BLaER1 treated with 17β-estradiol and CSF1 and Interleukin-3, amounts not matched to agents 10 nM and 100 nM (cell line): ENCODE measurements at regions not wholly inside any gene's neighbourhood (a gene's known extent, or its start where the extent isn't known, plus 50 kb on each side); places are given as distances from the start of the nearest gene placed in this dataset.
"Not testable (repeated sequence)": the region's sequence is repeated elsewhere in the genome, so short reads cannot be mapped to it uniquely, and the experiment has no call there.

ENCODE experiments used
- H3K27ac ChIP-seq, 11 experiments: shearing (Covaris generic); formaldehyde crosslinking; 2 replicates each; pipeline ENCODE4 v1.8.1; 2022
- H3K27me3 ChIP-seq, 11 experiments: shearing (Covaris generic); formaldehyde crosslinking; 2 replicates each; pipeline ENCODE4 v1.8.1; 2022
- H3K36me3 ChIP-seq, 11 experiments: shearing (Covaris generic); formaldehyde crosslinking; 2 replicates each; pipeline ENCODE4 v1.8.1; 2022
- H3K4me1 ChIP-seq, 10 experiments: shearing (Covaris generic); formaldehyde crosslinking; 2 replicates each; pipeline ENCODE4 v1.8.1; 2022
- H3K4me2 ChIP-seq, 11 experiments: shearing (Covaris generic); formaldehyde crosslinking; 2 replicates each; pipeline ENCODE4 v1.8.1; 2022
- H3K4me3 ChIP-seq, 10 experiments: shearing (Covaris generic); formaldehyde crosslinking; 2 replicates each; pipeline ENCODE4 v1.8.1; 2022
- H3K9ac ChIP-seq, 11 experiments: shearing (Covaris generic); formaldehyde crosslinking; 2 replicates each; pipeline ENCODE4 v1.8.1; 2022
- H3K9me3 ChIP-seq, 11 experiments: shearing (Covaris generic); formaldehyde crosslinking; replicated peaks in 1 of 11; 2 replicates each; pipeline ENCODE4 v1.8.1; 2022
- H4K20me1 ChIP-seq, 11 experiments: shearing (Covaris generic); formaldehyde crosslinking; 2 replicates each; pipeline ENCODE4 v1.8.1; 2022
- Cebpa-rat ChIP-seq, 11 experiments: shearing (Covaris generic); IDR thresholded peaks; 2 replicates each; pipeline ENCODE4 v1.8.1; 2022

DNA sequence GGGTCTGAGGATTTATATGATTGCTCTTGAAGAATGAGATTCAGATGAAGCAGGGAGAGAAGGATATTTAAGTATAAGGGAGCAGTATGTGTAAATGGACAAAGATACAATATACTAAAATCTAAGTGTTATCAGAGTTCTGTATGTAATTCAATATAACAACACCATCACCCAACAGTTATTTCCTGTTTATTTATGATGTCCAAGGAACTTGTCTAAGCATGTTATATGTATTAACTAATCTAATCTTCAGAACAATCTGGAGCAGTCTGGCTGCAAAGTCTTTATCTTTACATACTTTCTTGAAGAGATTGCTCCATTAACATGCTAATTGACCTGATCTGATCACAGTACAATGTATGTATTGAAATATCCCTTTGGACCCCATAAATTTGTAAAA, 203.8 kb upstream of the WDFY3 start:
- Histone ChIP-seq H3K4me2 (no peak overlapping the region), H3K27me3 (no peaks in the 10 kb centered on the region), H3K36me3 (no peaks in the 10 kb centered on the region), H4K20me1 (no peaks in the 10 kb centered on the region), H3K4me3 (no peak overlapping the region), H3K9me3 (peaks cover 0 to 9% (median 0%) of the 10 kb centered on the region in 11 experiments; a peak in 2 of 22 replicates), H3K9ac (no peak overlapping the region), H3K4me1 (no peaks in the 10 kb centered on the region), H3K27ac (no peak overlapping the region)
- no peak for TF ChIP-seq Cebpa-rat (IDR thresholded peaks at IDR 0.05)

DNA sequence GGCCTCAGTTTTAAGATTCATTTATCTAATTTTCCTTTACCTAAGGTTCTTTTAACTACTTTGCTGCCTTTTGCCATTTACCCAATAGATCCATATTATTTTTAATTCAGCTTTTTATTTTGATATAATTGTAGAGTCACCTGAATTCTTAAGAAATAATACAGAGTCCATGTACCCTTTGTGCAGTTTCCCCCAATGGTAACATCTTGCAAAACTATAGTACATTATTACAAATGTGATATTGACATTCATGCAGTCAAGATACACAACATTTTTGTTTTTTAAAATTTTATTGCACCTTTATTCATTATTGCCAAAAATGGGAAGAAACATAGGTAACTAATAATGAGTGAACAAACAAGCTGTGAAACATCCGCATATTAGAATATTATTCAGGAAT, 208.7 kb upstream of the WDFY3 start:
- no peak for TF ChIP-seq Cebpa-rat (IDR thresholded peaks at IDR 0.05)
- Histone ChIP-seq H3K27ac (no peak overlapping the region), H3K36me3 (no peaks in the 10 kb centered on the region), H3K4me1 (0 out of 20 replicates have a peak, but pooled peaks cover 0 to under 1% (median 0%) of the 10 kb centered on the region in 10 experiments), H3K9me3 (no peaks in the 10 kb centered on the region; a peak in 1 of 22 replicates), H3K9ac (no peak overlapping the region), H3K4me3 (no peak overlapping the region), H3K27me3 (no peaks in the 10 kb centered on the region), H4K20me1 (no peaks in the 10 kb centered on the region), H3K4me2 (no peak overlapping the region)

DNA sequence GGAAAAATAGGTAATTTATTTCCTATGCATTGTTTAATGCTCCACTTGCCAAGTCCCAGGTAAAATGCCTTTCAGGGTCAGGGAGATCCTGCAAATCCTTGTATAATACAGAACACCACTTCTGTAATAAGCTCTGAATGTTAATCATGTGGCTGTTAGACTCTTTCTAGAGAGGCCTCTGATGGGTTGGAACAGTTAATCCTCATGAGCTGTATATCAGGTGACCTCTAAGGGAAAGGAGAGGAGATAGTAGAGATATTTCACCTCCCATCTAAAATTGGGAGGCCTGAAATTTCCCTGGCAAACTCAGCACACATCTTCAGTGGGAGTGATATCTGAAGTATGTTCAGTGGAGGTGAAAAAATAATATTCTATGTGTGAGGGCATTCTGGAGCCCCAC, 210.6 kb upstream of the WDFY3 start:
- Histone ChIP-seq H3K9ac (no peak overlapping the region), H3K4me1 (peaks cover 0 to 5% (median 0%) of the 10 kb centered on the region in 10 experiments; a peak in 1 of 20 replicates), H3K36me3 (no peaks in the 10 kb centered on the region), H4K20me1 (no peaks in the 10 kb centered on the region), H3K4me2 (no peak overlapping the region), H3K4me3 (no peak overlapping the region), H3K27me3 (no peaks in the 10 kb centered on the region), H3K9me3 (no peaks in the 10 kb centered on the region; a peak in 1 of 22 replicates), H3K27ac (no peak overlapping the region)
- TF ChIP-seq Cebpa-rat (IDR thresholded peaks at IDR 0.05), result no peak

DNA sequence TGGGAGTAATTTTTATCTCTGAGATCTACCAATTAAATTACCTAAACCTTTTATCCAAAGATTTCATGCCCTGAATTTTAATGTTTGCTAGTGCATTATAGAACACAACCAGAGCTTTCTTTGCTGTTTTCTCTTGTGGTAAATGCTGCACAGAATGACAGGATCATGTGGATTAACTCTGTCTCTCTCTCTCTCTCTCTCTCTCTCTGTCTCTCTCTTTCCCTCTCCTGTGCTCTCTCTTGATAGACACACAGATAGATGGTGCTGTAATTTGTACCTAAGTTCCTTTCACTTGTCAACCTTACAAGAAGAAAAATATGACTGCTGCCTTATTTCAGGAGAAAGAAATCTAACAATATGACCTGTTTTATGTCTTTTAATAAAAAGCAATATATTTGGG, 211.2 kb upstream of the WDFY3 start:
- Histone ChIP-seq H3K9ac (no peak overlapping the region), H3K4me1 (peaks cover 0 to 5% (median 0%) of the 10 kb centered on the region in 10 experiments; a peak in 1 of 20 replicates), H3K27ac (no peak overlapping the region), H4K20me1 (no peaks in the 10 kb centered on the region), H3K4me2 (no peak overlapping the region), H3K4me3 (no peak overlapping the region), H3K9me3 (no peaks in the 10 kb centered on the region; a peak in 1 of 22 replicates), H3K36me3 (no peaks in the 10 kb centered on the region), H3K27me3 (no peaks in the 10 kb centered on the region)
- no peak for TF ChIP-seq Cebpa-rat (IDR thresholded peaks at IDR 0.05)

DNA sequence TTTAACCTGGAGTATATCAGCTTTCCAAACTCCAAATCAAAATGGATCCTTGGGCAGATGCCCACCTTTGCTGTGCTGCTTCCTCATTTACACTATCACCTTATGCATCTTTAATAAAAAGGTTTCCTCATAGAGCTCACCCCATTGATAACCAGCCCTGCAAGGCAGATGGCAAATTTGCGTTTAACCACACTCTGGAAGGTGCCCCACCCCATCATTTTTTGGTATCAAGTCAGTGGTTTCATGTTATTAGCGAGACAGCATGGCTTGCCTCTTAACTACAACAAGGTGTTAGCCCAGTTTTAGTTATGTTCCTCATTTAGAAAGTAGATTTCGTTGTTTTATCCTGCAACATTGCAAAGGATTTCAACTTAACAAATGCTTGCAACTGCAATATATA, 214.0 kb upstream of the WDFY3 start:
- Histone ChIP-seq H4K20me1 (no peaks in the 10 kb centered on the region), H3K4me2 (peak overlapping the region in 1 of 11 experiments; percentile 18; a peak in 1 of 22 replicates), H3K36me3 (no peaks in the 10 kb centered on the region), H3K4me3 (no peak overlapping the region), H3K27me3 (no peaks in the 10 kb centered on the region), H3K4me1 (peaks cover 0 to 5% (median 0%) of the 10 kb centered on the region in 10 experiments; a peak in 1 of 20 replicates), H3K27ac (peak overlapping the region in 2 of 11 experiments; percentile 18 to 48; a peak in 3 of 22 replicates), H3K9ac (no peak overlapping the region), H3K9me3 (no peaks in the 10 kb centered on the region; a peak in 1 of 22 replicates)
- no peak for TF ChIP-seq Cebpa-rat (IDR thresholded peaks at IDR 0.05)

DNA sequence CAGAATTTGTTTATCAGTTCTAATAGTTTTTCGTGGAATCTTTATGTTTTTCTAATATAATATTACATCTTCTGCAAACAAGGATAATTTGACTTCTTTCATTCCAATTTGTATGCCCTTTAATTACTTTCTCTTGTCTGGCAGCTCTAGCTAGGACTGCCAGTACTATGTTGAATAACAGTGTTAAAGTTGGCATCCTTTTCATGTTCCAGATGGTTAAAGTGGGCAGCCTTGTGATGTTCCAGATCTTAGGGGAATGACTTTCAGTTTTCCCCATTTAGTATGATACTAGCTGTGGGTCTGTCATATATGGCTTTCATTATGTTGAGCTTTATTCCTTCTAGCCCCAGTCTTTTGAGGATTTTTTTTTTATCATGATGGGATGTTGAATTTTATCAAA, 220.6 kb upstream of the WDFY3 start:
- Histone ChIP-seq H3K27me3 (no peaks in the 10 kb centered on the region), H3K4me3 (no peak overlapping the region), H4K20me1 (no peaks in the 10 kb centered on the region), H3K4me1 (no peaks in the 10 kb centered on the region), H3K27ac (no peak overlapping the region), H3K4me2 (no peak overlapping the region), H3K36me3 (no peaks in the 10 kb centered on the region), H3K9ac (no peak overlapping the region), H3K9me3 (no peaks in the 10 kb centered on the region)
- no peak for TF ChIP-seq Cebpa-rat (IDR thresholded peaks at IDR 0.05)

DNA sequence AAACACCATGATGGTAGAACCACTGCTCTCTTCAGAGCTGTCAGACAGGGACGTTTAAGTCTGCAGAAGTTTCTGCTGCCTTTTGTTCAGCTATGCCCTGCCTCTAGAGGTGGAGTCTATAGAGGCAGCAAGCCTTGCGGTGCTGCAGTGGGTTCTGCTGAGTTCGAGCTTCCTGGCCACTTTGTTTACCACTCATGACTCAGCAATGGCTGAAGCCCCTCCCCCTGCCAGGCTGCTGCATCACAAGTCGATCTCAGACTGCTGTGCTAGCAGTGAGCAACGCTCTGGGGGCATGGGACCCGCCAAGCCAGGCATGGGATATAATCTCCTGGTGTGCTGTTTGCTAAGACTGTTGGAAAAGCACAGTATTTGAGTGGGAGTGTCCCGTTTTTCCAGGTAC, 229.5 kb upstream of the WDFY3 start:
- H3K4me2 ChIP-seq, H3K4me1 ChIP-seq, H3K36me3 ChIP-seq, H4K20me1 ChIP-seq, H3K27me3 ChIP-seq, H3K4me3 ChIP-seq, H3K9ac ChIP-seq, H3K27ac ChIP-seq: not testable (repeated sequence)
- H3K9me3 ChIP-seq, result peaks cover 11 to 24% (median 14%) of the 10 kb centered on the region in 11 experiments; a peak in 21 of 22 replicates

DNA sequence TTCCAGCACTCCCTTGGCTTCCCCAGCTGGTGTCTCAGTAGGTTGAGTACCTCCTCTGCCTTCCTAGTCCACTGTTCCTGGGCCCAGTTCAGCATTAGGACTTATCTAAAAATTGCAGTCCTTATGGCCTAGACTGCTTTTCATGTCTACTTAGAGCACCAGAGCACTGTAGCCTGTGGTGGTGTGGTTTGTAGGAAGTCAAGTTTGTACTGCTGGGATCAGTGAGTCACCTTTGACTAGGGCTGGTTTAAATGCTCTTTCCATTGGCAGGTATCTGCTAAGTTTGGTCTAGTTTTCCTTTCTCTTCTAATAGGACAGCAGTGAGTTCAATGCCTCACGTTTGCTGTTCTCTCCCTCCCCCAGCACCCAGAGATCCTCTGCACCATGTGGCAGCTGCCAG, 233.6 kb upstream of the WDFY3 start:
- H4K20me1 ChIP-seq, result no peaks in the 10 kb centered on the region

DNA sequence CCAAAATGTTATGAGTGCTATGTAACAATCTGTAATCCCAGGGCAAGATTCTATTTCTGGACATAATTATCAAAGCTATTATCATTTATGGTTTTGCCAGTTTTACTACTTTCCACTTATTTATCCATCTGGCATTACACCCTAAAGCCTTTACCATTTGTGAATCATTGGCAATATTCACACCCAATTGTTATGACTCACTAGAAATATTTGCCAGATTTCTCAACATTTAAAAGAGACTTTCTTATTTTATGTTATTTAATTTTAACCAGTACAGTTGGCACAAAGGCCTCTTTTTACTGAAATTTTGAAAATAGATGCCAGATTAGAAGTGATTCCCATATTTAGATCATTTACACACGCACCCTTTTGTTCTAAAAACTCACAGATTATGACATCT, 242.7 kb upstream of the WDFY3 start:
- no peaks in the 10 kb centered on the region for H3K4me1 ChIP-seq

More for the DNA sequence above, 233.6 kb upstream of the WDFY3 start:
- Histone ChIP-seq H3K27ac (no peak overlapping the region), H3K36me3 (no peaks in the 10 kb centered on the region), H3K4me2 (no peak overlapping the region), H3K4me3 (no peak overlapping the region), H3K27me3 (no peaks in the 10 kb centered on the region), H3K9me3 (peaks cover 11 to 24% (median 14%) of the 10 kb centered on the region in 11 experiments; a peak in 21 of 22 replicates), H3K9ac (no peak overlapping the region), H3K4me1 (no peaks in the 10 kb centered on the region)
- no peak for TF ChIP-seq Cebpa-rat (IDR thresholded peaks at IDR 0.05)

DNA sequence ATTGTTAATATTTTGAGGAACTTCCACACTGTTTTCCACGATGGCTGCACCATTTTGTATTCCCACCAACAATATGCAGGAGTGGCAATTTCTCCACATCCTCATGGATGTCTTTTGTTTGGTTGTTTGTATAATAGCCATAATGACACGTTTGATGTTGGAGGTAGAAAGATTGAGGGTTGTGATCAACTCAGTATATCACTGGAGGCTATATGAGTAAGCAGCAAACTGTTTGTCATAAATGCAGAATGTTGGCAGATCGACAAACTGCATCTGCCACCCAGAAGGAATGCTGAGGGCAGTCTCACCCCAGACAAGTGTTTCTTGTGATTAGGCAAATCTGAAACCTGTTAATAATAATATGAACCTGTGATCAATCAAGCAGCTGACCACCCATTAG, 243.9 kb upstream of the WDFY3 start:
- Histone ChIP-seq H3K4me3 (no peak overlapping the region), H4K20me1 (no peaks in the 10 kb centered on the region), H3K36me3 (no peaks in the 10 kb centered on the region), H3K27me3 (no peaks in the 10 kb centered on the region), H3K27ac (no peak overlapping the region), H3K9me3 (peaks cover 0 to 28% (median 5%) of the 10 kb centered on the region in 11 experiments; a peak in 6 of 22 replicates), H3K4me1 (no peaks in the 10 kb centered on the region), H3K9ac (no peak overlapping the region), H3K4me2 (no peak overlapping the region)
- no peak for TF ChIP-seq Cebpa-rat (IDR thresholded peaks at IDR 0.05)

More for the DNA sequence above, 242.7 kb upstream of the WDFY3 start:
- Histone ChIP-seq H3K9ac (no peak overlapping the region), H3K36me3 (no peaks in the 10 kb centered on the region), H3K27me3 (no peaks in the 10 kb centered on the region), H3K4me2 (no peak overlapping the region), H3K4me3 (no peak overlapping the region), H3K9me3 (peaks cover 0 to 27% (median 5%) of the 10 kb centered on the region in 11 experiments; a peak in 5 of 22 replicates), H4K20me1 (no peaks in the 10 kb centered on the region), H3K27ac (no peak overlapping the region)
- TF ChIP-seq Cebpa-rat (IDR thresholded peaks at IDR 0.05), result no peak

DNA sequence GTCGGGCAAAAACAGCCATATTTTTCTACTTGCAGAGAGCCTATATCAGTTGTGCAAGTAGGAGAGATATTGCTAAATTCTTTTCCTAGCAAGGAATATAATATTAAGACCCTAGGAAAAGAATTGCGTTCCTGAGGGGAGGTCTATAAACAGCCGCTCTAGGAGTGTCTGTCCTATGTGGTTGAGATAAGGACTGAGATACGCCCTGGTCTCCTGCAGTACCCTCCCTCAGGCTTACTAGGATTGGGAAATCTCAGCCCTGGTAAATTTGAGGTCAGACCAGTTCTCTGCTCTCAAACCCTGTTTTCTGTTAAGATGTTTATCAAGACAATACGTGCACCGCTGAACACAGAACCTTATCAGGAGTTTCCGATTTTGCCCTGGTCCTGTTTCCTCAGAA, 250.1 kb upstream of the WDFY3 start:
- not testable (repeated sequence) for H3K36me3 ChIP-seq, H3K27me3 ChIP-seq, H3K9ac ChIP-seq, H3K4me1 ChIP-seq, H3K4me3 ChIP-seq, H4K20me1 ChIP-seq, H3K27ac ChIP-seq, H3K4me2 ChIP-seq
- H3K9me3 ChIP-seq, result peaks cover 32 to 44% (median 35%) of the 10 kb centered on the region in 11 experiments
